ENCODE measurements at regions not wholly inside any gene's neighbourhood (a gene's known extent, or its start where the extent isn't known, plus 50 kb on each side); places are given as distances from the start of the nearest gene placed in this dataset.

- no peak for TF ChIP-seq CTCF (IDR thresholded peaks at IDR 0.05; ENCODE audit: low read depth, low read length, missing control alignments)
- H3K4me3 ChIP-seq (ENCODE audit: low read depth, low read length), result no peak overlapping the region
- in situ Hi-C loops (cut with HindIII; ENCODE audit: low sequenced_read_pairs), result no loop called here
- DNase-seq (ENCODE audit: low read depth), result peak; percentile 99
Measured at GRCh38 chr11:35057926-35058668, 80.9 kb upstream of the CD44 start.

GRCh38 chr11:35058669-35059434 lies 80.1 kb upstream of the CD44 start:
- no peak overlapping the region for H3K4me3 ChIP-seq (ENCODE audit: low read depth, low read length)
- DNase-seq (ENCODE audit: low read depth), result no peak
- TF ChIP-seq CTCF (IDR thresholded peaks at IDR 0.05; ENCODE audit: low read depth, low read length, missing control alignments), result no peak
- in situ Hi-C loops (cut with HindIII; ENCODE audit: low sequenced_read_pairs), result no loop called here

GRCh38 chr11:35061516-35062440 lies 77.2 kb upstream of the CD44 start:
- in situ Hi-C loops (cut with HindIII; ENCODE audit: low sequenced_read_pairs), result no loop called here
- no peak overlapping the region for H3K4me3 ChIP-seq (ENCODE audit: low read depth, low read length)
- DNase-seq (ENCODE audit: low read depth), result no peak
- no peak for TF ChIP-seq CTCF (IDR thresholded peaks at IDR 0.05; ENCODE audit: low read depth, low read length, missing control alignments)

- no peak overlapping the region for H3K4me3 ChIP-seq (ENCODE audit: low read depth, low read length)
- in situ Hi-C loops (cut with HindIII; ENCODE audit: low sequenced_read_pairs), result no loop called here
- no peak for TF ChIP-seq CTCF (IDR thresholded peaks at IDR 0.05; ENCODE audit: low read depth, low read length, missing control alignments)
- DNase-seq (ENCODE audit: low read depth), result no peak
Measured at GRCh38 chr11:35063488-35063931, 75.5 kb upstream of the CD44 start.

- in situ Hi-C loops (cut with HindIII; ENCODE audit: low sequenced_read_pairs), result no loop called here
- DNase-seq (ENCODE audit: low read depth), result peak; percentile 88
- no peak for TF ChIP-seq CTCF (IDR thresholded peaks at IDR 0.05; ENCODE audit: low read depth, low read length, missing control alignments)
- no peak overlapping the region for H3K4me3 ChIP-seq (ENCODE audit: low read depth, low read length)
Measured at GRCh38 chr11:35064114-35064800, 74.7 kb upstream of the CD44 start.
